DMS153 treated with DMSO at 0.1 percent for 48 hours (cell line): ENCODE measurements at regions not wholly inside any gene's neighbourhood (a gene's known extent, or its start where the extent isn't known, plus 50 kb on each side); places are given as distances from the start of the nearest gene placed in this dataset.

Experiments
- DNase-seq: peaks from one replicate; lab custom pipeline; 2025; ENCODE audit not compliant: unreplicated experiment; lab: John Stamatoyannopoulos, UW

DNA sequence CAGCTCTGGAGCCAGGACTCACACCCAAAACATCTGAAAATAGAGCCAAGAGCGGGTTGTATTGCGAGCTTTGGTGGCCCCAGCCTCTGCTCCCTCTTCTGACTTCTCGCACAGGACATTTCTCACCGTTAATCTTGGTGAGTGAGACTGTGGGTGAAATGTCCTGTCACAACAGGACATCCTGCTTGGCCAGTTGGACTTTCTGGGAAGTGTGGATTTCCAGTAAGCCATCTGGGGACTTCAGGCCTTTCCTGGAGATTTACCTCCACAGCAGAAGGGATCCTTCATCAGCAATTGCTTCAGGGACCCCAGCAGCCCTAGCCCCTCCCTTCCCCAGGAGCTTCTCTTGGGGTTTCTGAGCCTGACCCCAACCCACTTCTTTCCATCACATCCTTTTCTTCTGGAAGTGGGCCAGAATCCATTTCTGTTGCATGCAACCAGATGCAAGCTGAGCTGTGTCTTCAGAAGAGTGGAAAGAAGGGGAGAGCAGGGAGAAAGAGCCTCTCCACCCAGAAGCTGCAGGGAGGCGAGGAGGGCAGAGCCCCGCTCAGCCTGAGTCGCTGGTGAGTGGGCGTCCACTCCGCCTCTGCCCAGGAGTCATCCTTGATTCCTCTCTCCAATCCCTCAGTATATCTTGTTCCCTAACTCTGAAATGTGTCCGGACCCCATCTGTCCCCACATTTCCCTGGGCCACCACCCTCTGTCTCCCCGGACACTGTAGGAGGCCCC is 50.3 kb upstream of the GADD45G start:
- DNase-seq, result no peak

DNA sequence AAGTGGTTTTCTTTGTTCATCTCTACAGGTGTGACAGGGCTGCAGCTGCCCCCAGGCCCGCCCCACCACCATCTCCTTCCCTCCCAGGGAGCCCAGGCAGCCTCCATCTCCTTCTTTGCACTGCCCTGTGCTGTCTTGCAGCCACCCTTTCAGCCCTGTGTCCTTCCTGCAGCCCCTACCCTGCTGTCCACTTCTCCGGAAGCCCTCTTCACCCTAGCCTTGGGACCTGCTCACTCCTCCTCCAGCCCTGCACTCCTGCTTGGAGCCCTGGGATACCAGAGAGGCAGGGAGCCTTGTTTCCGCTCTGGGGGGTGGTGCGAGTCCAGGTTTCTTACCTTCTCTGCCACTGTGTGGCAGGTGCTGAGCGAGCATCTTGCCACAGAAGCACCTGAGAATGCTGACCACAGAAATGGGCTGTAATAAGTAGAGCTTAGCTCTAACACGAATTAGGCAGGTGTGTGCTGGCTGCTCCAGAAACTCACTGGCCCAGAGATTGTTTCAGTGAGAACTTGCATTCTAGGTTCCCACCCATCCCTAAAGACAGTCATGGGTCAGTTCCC is 51.3 kb upstream of the GADD45G start:
- DNase-seq, result no peak

GRCh38 chr9:89550346-89550927 is 52.5 kb upstream of the SEMA4D start:
- no peak for DNase-seq

GRCh38 chr9:89549031-89549644 is 51.2 kb upstream of the SEMA4D start:
- peak; percentile 62 for DNase-seq

DNA sequence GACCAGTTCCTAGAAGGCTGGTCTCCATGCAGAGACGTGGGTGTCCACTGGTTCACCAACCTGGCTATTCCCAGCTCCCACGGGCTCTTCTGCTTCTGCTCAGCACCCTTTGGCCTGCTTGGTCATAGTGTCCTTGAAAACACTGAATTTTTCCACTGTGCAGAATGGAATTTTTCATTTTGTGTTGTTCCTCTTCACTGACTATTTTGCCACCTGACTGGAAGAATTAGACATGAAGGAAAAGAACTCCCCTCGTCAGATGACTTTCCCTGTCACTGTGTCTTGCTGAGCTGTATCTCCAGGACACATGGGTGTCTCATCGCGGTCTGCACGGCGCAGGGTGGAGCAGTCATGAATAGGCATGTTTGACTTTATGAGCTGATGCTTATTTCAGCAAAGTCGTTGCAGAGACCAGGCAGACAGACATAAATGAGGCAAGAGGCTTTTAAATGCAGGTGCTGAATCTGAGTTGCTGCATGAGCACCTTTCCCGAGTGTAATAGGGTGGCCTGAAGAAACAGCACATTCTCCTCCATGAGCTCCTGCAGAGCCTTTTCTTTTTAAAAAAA is 50.2 kb upstream of the SEMA4D start:
- no peak for DNase-seq
